ENCODE measurements at regions not wholly inside any gene's neighbourhood (a gene's known extent, or its start where the extent isn't known, plus 50 kb on each side); places are given as distances from the start of the nearest gene placed in this dataset.

DNA sequence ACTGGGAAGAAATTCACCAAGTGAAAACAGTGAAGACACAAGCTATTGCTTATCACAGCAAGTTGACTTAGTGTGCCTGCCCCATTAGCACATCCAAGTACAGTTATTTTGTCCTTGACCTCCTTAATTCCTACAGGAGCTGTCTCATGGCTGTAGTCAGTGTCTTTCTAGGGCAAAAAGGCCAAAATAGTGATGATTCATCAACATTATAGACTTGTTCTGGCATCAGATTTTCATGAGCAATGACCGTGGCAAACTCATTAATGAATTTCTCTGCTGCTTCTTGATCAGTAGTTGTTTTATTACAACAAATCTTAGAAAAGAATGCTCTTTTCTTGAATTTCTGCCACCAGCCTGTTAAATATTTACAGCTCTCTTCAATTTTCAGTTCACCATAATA is 1169.3 kb upstream of the DDX18 start:
- no peak overlapping the region for H3K27ac Mint-ChIP-seq
- no peaks in the 10 kb centered on the region for H3K36me3 Mint-ChIP-seq (ENCODE audit: low read depth)
- no peaks in the 10 kb centered on the region for H3K4me1 Mint-ChIP-seq
- TF ChIP-seq CTCF (IDR thresholded peaks at IDR 0.05; ENCODE audit: unreplicated experiment in 3 of 3) = no peak
- peaks cover 2% of the 10 kb centered on the region for H3K9me3 Mint-ChIP-seq
- no peak overlapping the region for H3K4me3 Mint-ChIP-seq
- H3K27me3 Mint-ChIP-seq (ENCODE audit: low read depth) = no peaks in the 10 kb centered on the region

- H3K4me1 Mint-ChIP-seq = no peaks in the 10 kb centered on the region
- no peak for TF ChIP-seq CTCF (IDR thresholded peaks at IDR 0.05; ENCODE audit: unreplicated experiment in 3 of 3)
- H3K27me3 Mint-ChIP-seq (ENCODE audit: low read depth) = no peaks in the 10 kb centered on the region
- H3K36me3 Mint-ChIP-seq (ENCODE audit: low read depth) = no peaks in the 10 kb centered on the region
- no peaks in the 10 kb centered on the region for H3K9me3 Mint-ChIP-seq
- no peak overlapping the region for H3K27ac Mint-ChIP-seq
- no peak overlapping the region for H3K4me3 Mint-ChIP-seq
Measured at GRCh38 chr2:116668691-116669090, 1145.8 kb upstream of the DDX18 start.

DNA sequence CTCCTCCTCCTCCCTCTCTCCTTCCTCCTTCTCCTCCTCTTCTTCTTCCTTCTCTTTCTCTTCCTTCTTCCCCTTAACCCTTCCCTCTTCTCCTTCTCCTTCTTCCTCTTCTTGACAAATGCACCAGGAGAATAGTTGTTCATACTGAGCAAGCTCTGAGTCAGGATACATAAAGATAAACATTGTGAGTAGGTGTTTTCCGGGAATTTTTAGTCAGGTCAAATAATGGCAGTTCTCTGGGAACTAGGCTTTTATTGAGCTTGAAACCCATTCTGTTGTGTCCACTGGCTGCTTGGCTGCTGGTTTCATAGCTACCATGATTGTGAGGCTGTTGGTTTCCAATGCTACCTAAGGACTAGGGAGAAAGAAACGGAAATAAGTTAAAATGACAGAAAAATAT is 1144.7 kb upstream of the DDX18 start:
- H3K36me3 Mint-ChIP-seq (ENCODE audit: low read depth) = no peaks in the 10 kb centered on the region
- H3K4me3 Mint-ChIP-seq = no peak overlapping the region
- H3K9me3 Mint-ChIP-seq = no peaks in the 10 kb centered on the region
- no peaks in the 10 kb centered on the region for H3K4me1 Mint-ChIP-seq
- no peak overlapping the region for H3K27ac Mint-ChIP-seq
- H3K27me3 Mint-ChIP-seq (ENCODE audit: low read depth) = no peaks in the 10 kb centered on the region
- TF ChIP-seq CTCF (IDR thresholded peaks at IDR 0.05; ENCODE audit: unreplicated experiment in 3 of 3) = no peak

DNA sequence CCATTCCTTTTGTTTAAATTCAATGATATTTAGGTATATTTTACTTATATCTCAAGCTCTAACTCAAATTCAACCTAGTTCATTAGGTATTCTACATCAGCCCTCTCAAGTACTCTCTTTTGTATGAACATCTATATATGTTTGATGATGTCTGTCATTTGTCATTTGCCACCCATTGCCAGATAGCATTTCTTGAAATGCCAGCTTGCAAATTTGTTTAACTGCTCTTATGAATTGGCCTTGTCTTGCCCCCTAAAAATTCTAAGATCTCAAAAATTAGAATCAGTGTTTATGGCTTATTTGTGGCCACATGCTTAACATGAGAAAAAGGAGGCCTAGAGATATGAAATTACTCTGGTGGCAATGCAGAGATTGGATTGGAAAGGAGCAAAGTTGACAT is 1140.3 kb upstream of the DDX18 start:
- H3K4me3 Mint-ChIP-seq = no peak overlapping the region
- no peak for TF ChIP-seq CTCF (IDR thresholded peaks at IDR 0.05; ENCODE audit: unreplicated experiment in 3 of 3)
- no peaks in the 10 kb centered on the region for H3K9me3 Mint-ChIP-seq
- no peaks in the 10 kb centered on the region for H3K36me3 Mint-ChIP-seq (ENCODE audit: low read depth)
- peaks cover 5% of the 10 kb centered on the region for H3K4me1 Mint-ChIP-seq
- no peak overlapping the region for H3K27ac Mint-ChIP-seq
- no peaks in the 10 kb centered on the region for H3K27me3 Mint-ChIP-seq (ENCODE audit: low read depth)

- Mint-ChIP-seq H3K4me3 (no peak overlapping the region), H3K36me3 (ENCODE audit: low read depth) (no peaks in the 10 kb centered on the region), H3K4me1 (peaks cover 19% of the 10 kb centered on the region), H3K27me3 (ENCODE audit: low read depth) (no peaks in the 10 kb centered on the region), H3K9me3 (no peaks in the 10 kb centered on the region), H3K27ac (no peak overlapping the region)
- TF ChIP-seq CTCF (IDR thresholded peaks at IDR 0.05; ENCODE audit: unreplicated experiment in 3 of 3) = no peak
Measured at GRCh38 chr2:116676776-116677175, 1137.7 kb upstream of the DDX18 start.

GRCh38 chr2:116680256-116680936 is 1134.1 kb upstream of the DDX18 start:
- Mint-ChIP-seq H3K9me3 (no peaks in the 10 kb centered on the region), H3K27ac (no peak overlapping the region)

More at GRCh38 chr2:116680256-116680936, 1134.1 kb upstream of the DDX18 start:
- Mint-ChIP-seq H3K4me3 (no peak overlapping the region), H3K36me3 (ENCODE audit: low read depth) (no peaks in the 10 kb centered on the region), H3K27me3 (ENCODE audit: low read depth) (peaks cover 4% of the 10 kb centered on the region), H3K4me1 (peaks cover 19% of the 10 kb centered on the region)
- no peak for TF ChIP-seq CTCF (IDR thresholded peaks at IDR 0.05; ENCODE audit: unreplicated experiment in 3 of 3)

Data from nephron (organoid).